ENCODE measurements at regions not wholly inside any gene's neighbourhood (a gene's known extent, or its start where the extent isn't known, plus 50 kb on each side); places are given as distances from the start of the nearest gene placed in this dataset.
"Not testable (repeated sequence)": the region's sequence is repeated elsewhere in the genome, so short reads cannot be mapped to it uniquely, and the experiment has no call there.

- TF ChIP-seq CTCF (IDR thresholded peaks at IDR 0.05); POLR2A (IDR thresholded peaks at IDR 0.05); POLR2AphosphoS5 (IDR thresholded peaks at IDR 0.05); EP300 (IDR thresholded peaks at IDR 0.05; ENCODE audit: low read depth): not testable (repeated sequence)
Measured at GRCh38 chr16:52738992-52739391, 192.0 kb upstream of the TOX3 start.

All from transverse colon (tissue), 4 donors.